ENCODE measurements at regions not wholly inside any gene's neighbourhood (a gene's known extent, or its start where the extent isn't known, plus 50 kb on each side); places are given as distances from the start of the nearest gene placed in this dataset.

GRCh38 chr15:69744391-69745162 lies 292.0 kb downstream of the RPLP1 start:
- DNase-seq (ENCODE audit: low spot score) = no peak

DNA sequence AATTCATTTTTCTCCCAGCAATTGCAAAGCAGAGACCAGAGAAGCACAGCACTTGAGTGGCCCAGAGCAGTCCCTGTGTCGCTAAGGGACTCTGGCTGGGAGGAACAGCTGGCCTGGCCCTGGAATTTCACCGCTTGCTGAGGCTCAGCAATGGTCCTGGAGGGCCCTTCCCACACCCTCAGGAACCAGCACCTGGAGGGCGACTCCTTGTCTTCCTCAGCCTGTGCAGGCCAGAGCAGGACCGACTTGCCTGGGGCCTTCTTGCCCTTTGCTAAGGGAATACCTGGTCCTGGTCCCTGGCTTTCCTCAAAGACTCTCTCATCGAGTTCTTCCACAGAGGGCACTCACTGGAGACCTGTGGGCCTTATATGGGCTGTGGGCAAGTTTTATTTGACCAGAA lies 294.6 kb downstream of the RPLP1 start:
- DNase-seq (ENCODE audit: low spot score) = no peak

DNA sequence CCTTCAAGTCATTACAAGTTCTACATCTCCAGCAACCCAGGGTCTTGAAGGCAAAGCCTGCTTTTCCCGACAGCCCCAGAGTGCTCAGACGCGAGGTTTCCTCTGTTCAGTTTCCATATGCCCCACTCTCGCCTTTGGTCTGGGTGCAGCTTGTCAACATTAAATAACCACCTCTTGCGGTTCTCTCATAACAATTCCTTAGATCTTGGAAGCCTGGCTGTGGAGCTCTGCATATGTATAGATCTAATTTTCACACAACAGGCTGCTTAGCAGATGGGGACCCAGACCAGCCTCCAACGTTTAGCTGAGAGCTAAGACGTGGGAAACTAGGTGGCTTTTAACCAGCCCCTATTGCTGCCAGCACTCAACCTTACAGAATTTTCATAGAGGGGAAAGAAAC lies 295.5 kb downstream of the RPLP1 start:
- no peak for DNase-seq (ENCODE audit: low spot score)

GRCh38 chr15:69748576-69749185 lies 296.1 kb downstream of the RPLP1 start:
- no peak for DNase-seq (ENCODE audit: low spot score)

GRCh38 chr15:69749274-69749673 lies 296.7 kb downstream of the RPLP1 start:
- DNase-seq (ENCODE audit: low spot score) = no peak

- DNase-seq (ENCODE audit: low spot score) = no peak
These were observed 297.2 kb downstream of the RPLP1 start for GRCh38 chr15:69749797-69750196.

DNA sequence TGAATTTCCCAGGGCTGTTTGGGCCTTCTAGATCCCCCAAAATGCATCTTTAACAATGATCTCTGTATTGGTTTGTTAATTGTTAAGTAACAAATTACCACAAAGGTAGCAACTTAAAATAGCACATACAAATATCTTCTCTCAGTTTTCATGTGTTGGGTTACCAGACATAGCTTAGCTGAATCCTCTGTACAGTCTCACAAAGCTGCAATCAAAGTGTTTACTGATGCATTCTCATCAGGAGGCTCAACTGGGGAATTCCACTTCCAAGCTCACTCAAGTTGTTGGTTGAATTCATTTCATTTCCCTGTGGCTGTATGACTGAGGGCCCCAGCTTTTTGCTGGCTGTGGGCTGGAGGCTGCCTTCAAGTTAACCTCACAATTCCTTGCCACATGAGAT lies 297.6 kb downstream of the RPLP1 start:
- no peak for DNase-seq (ENCODE audit: low spot score)

GRCh38 chr15:69751147-69751546 lies 298.5 kb downstream of the RPLP1 start:
- no peak for DNase-seq (ENCODE audit: low spot score)

DNA sequence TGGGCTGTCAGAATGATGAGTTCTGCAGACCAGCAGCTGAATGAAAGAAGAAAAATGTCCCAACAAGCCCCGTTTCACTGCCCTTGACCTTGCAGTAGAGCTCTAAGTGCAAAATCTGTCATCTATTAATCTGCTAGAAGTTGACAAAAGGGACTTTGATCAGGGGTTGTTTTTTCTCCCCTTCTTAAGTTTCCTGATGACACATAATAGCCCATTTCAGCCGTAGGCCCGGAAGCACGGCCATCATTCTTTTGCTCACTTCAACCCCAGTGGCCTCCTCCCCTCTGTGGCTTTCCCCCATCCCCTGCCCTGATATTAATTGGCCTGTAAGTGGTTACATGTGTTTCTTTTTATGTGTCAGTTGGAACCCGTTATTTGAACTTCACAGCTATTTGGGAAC lies 298.9 kb downstream of the RPLP1 start:
- DNase-seq (ENCODE audit: low spot score) = no peak

GRCh38 chr15:69753867-69754266 lies 301.2 kb downstream of the RPLP1 start:
- no peak for DNase-seq (ENCODE audit: low spot score)

DNA sequence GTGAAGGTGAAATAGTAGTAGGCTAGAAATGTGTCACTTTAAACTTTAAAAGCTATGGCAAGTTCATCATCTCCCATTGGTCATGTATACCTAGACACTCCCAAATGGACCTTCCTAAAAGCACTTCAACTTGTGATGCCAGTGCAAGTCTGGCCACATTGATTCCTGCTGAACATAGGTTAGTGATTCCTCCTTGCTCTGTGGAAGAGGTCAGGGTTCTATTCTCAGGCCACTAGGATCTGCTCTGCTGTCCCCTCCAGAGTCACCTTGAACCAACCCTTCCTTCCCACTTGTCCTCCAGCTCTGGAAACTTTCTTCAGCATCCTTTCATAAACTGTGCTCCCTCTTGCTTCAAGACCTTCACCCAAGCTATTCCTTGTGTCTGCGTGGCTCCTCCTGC lies 301.7 kb downstream of the RPLP1 start:
- no peak for DNase-seq (ENCODE audit: low spot score)

- no peak for DNase-seq (ENCODE audit: low spot score)
These were observed 303.1 kb downstream of the RPLP1 start for GRCh38 chr15:69755551-69756310.

GRCh38 chr15:69756440-69756839 lies 303.8 kb downstream of the RPLP1 start:
- DNase-seq (ENCODE audit: low spot score) = no peak

DNA sequence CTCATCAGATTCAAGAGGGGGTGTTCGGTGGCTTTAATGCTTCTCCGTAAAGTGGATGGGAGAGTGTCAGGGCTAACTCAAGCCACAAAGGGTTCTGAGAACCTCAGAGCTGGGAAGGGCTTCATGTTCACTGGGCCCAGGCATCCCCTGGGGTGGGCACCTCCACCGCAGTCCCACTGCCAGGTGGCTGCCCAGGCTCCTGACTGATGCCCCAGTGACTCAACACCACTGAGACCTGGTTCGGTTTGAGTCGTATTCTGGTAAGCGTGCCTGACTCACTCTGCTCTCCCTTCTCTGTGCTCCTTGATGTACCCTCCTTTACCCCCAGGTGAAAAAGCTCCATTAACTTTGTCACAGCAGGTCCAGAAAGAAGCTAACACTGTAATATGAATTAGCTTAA lies 304.6 kb downstream of the RPLP1 start:
- no peak for DNase-seq (ENCODE audit: low spot score)

DNA sequence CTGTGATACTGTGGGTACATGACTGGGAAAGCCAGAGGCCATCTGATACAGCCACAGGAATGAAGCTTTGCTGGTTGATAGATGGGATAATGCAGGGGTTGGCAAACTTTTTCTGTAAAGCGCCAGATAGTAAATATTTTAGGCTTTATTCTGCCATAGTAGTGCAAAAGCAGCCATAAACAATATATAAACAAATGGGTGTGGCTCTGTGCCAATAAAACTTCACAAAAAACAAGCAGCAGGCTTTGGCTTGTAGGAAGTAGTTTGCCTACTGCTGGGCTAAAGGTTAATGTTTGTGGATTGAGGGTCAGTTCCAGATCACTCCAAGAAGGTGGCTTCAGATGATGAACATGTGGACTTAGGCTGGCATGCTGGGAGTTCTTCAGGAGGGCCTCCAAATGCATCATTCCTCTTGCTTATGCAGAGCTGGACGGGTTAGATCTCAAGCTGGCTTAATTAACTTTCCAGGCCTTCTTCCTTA lies 305.7 kb downstream of the RPLP1 start:
- DNase-seq (ENCODE audit: low spot score) = no peak

- no peak for DNase-seq (ENCODE audit: low spot score)
These were observed 306.5 kb downstream of the RPLP1 start for GRCh38 chr15:69758810-69759790.

DNA sequence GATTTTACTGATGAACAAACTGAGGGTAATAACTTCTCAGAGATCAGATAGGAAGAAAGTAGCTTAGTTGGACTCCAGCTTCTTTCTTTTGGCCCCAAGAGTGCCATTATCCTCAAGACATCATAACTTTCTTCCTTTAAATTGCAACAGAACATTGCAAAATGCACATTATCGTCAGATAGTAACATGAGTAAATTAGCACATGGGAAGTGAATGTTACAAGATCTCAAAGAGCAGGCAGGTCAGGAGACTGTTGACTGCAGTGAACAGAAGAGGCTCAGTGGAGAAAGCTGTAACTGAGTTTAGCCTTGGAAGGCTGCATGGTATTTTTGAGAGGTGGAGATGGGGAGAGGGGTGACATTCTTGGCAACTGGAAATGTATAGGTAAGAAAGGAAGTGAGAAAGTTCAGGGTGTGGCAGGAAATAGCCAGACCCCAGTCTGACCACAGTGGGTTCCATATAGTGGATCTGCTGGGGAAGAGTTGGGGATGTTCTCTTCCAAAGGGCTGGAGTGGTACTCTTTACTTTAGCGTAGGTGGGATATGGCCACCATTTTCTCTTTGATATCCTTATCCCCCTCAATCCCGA lies 307.7 kb downstream of the RPLP1 start:
- no peak for DNase-seq (ENCODE audit: low spot score)

- no peak for DNase-seq (ENCODE audit: low spot score)
These were observed 308.4 kb downstream of the RPLP1 start for GRCh38 chr15:69760890-69761568.

DNA sequence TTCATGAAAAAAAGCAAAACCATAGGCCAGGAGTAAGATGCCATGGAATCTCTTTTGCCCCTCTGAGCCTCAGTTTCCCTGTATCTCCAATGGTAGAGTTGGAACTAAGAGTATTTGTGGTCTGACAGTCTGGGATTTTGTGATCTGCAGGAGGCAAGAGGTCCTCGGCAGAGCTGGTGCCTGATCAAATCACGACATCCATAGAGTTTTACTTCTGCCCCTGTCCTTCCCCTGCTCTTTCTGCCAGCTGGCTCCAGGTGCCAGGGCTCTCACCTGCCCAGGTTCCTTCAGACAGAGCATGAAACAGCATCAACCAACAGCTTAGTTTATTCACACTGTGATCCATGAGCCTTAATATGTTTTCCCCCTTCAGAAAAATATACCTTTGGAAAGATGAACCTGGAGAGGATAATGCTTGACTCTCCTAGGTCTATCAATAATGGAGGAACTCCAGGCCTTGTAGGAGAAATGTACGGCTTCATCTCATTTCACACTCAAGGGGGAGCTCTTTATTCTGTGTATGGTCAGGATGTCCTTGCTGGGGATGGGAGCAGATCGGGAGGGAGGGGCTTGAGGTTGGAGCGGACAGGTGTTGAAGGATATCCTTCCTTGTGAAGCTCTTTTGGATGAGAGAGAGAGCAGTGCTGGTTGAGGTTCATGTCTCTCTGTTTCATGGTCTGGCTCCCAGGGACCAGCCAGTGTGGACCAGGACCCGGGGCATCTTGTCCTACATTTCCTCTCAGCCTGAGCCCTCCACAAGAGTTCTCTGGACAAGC lies 309.9 kb downstream of the RPLP1 start:
- DNase-seq (ENCODE audit: low spot score) = no peak

GRCh38 chr15:69763831-69764230 lies 311.2 kb downstream of the RPLP1 start:
- DNase-seq (ENCODE audit: low spot score) = no peak

Measured in ecto neural progenitor cell (in vitro differentiated cells).